Chondrocyte (in vitro differentiated cells): ENCODE measurements at regions not wholly inside any gene's neighbourhood (a gene's known extent, or its start where the extent isn't known, plus 50 kb on each side); places are given as distances from the start of the nearest gene placed in this dataset.

Experiments used
- DNase-seq: peaks from one replicate; pipeline ENCODE4 v3.0.0; 2021; ENCODE audit warnings: mixed read lengths, low spot score
- H3K27ac Mint-ChIP-seq: one replicate; pipeline ENCODE4 v1.8.0; 2021; ENCODE audit warnings: mild to moderate bottlenecking, moderate library complexity, mixed read lengths; ENCODE audit not compliant: unreplicated experiment
- H3K27me3 Mint-ChIP-seq: 2 replicates; pipeline ENCODE4 v1.8.0; 2021; ENCODE audit warnings: low read depth, mixed read lengths
- H3K36me3 Mint-ChIP-seq: 2 replicates; pipeline ENCODE4 v1.8.0; 2021; ENCODE audit warnings: low read depth, mixed read lengths
- H3K4me1 Mint-ChIP-seq: 2 replicates; pipeline ENCODE4 v1.8.0; 2021; ENCODE audit warnings: low read depth, mild to moderate bottlenecking, mixed read lengths
- H3K4me3 Mint-ChIP-seq: one replicate; pipeline ENCODE4 v1.8.0; 2021; ENCODE audit warnings: mild to moderate bottlenecking, moderate library complexity, mixed read lengths; ENCODE audit not compliant: unreplicated experiment
- H3K9me3 Mint-ChIP-seq: 2 replicates; pipeline ENCODE4 v1.8.0; 2021; ENCODE audit warnings: low read depth, mixed read lengths
- CTCF ChIP-seq: fragments of 200-600 bp; sonication (generic); IDR thresholded peaks from 2 replicates; pipeline ENCODE4 v1.5.0; 2021; ENCODE audit warnings: antibody characterized with exemption, mild to moderate bottlenecking, moderate library complexity

- Mint-ChIP-seq H3K4me1 (no peaks in the 10 kb centered on the region), H3K27ac (no peak overlapping the region), H3K27me3 (peaks cover 2% of the 10 kb centered on the region), H3K36me3 (no peaks in the 10 kb centered on the region), H3K9me3 (peaks cover 3% of the 10 kb centered on the region), H3K4me3 (no peak overlapping the region)
- TF ChIP-seq CTCF = no peak
- no peak for DNase-seq
These were observed 565.0 kb downstream of the XPNPEP1 start for GRCh38 chr10:109358325-109358724.

DNA sequence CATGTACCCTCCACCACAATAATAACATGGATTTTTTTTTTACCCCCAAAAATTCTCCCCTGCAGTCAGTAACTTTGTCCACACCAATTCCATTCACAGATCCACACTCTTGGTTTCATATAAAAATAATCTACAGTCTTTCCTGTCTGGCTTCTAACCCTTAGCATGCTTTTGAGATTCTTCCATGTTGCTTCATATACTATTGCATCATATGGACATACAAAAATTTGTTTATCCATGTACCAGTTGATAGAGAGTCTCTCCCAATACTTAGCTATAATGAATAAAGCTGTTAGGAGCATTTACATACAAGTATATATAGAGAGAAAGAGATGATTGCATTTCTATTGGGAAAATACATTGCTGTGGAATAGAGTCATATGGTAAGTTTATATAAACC is 575.0 kb downstream of the XPNPEP1 start:
- no peaks in the 10 kb centered on the region for H3K36me3 Mint-ChIP-seq
- H3K4me3 Mint-ChIP-seq = no peak overlapping the region
- no peak for DNase-seq
- H3K4me1 Mint-ChIP-seq = no peaks in the 10 kb centered on the region
- no peak overlapping the region for H3K27ac Mint-ChIP-seq
- peaks cover 1% of the 10 kb centered on the region for H3K27me3 Mint-ChIP-seq
- no peak for TF ChIP-seq CTCF
- H3K9me3 Mint-ChIP-seq = peaks cover 9% of the 10 kb centered on the region

DNA sequence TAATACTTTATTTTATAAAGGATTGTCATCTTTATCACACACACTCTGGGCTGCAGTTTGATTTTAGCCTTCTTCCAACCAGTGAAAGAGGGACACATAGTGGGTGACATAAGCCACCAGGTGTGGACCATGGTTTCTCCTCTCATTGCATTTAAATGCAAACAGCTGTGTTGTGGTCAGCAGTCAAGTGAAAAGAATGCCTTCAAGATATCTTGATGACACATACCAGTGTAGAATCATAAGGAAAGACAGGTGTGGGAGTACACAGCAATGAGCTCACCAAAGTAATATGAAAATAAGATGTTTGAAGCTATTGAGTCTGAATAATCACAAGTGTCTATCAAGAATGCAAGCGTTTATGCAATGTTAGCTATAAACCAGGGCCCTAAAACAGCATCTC is 580.0 kb downstream of the XPNPEP1 start:
- Mint-ChIP-seq H3K27me3 (peaks cover 9% of the 10 kb centered on the region), H3K4me3 (no peak overlapping the region), H3K4me1 (no peaks in the 10 kb centered on the region), H3K36me3 (no peaks in the 10 kb centered on the region), H3K9me3 (no peaks in the 10 kb centered on the region), H3K27ac (no peak overlapping the region)
- no peak for DNase-seq
- no peak for TF ChIP-seq CTCF

DNA sequence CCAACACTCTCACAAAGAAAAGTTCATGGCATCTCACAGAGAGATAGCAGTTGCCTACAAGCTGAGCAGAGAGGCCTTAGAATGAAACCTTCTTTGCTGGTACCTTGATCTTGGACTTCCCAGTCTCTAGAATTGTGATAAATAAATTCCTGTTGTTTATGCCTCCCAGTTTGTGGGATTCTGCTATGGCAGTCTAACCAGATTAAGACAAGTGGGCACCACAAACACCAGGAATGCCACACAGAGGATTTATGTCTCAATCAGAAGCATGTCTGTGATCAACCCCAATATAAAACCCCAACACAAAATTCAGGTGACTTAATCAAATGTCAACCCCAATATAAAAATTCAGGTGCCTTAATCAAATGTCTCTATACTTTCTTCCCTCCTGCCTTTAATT is 581.3 kb downstream of the XPNPEP1 start:
- Mint-ChIP-seq H3K9me3 (peaks cover 5% of the 10 kb centered on the region), H3K36me3 (no peaks in the 10 kb centered on the region), H3K27me3 (peaks cover 11% of the 10 kb centered on the region), H3K4me3 (no peak overlapping the region), H3K27ac (no peak overlapping the region), H3K4me1 (no peaks in the 10 kb centered on the region)
- TF ChIP-seq CTCF = no peak
- no peak for DNase-seq

DNA sequence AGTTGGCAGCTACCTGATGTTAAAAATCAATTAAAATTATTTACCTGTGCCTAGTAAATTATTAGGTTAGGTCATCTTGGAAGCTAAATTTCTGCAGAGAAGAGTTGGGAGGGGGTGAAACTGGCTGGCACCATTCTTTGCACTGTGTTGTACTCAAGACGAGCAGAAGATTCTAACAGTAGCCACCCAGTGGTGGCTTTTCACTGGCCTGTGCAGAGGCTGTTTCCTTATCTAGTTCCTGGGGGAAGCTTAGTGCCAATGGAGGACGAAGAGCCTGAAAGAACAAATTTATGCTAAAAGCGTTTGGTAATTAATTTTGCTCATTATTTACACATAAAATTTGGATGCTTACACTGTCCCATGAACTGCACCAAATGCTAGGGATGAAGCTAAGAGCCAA is 595.3 kb downstream of the XPNPEP1 start:
- H3K36me3 Mint-ChIP-seq = no peaks in the 10 kb centered on the region
- no peaks in the 10 kb centered on the region for H3K4me1 Mint-ChIP-seq
- no peaks in the 10 kb centered on the region for H3K9me3 Mint-ChIP-seq

More for the DNA sequence above, 595.3 kb downstream of the XPNPEP1 start:
- no peak overlapping the region for H3K27ac Mint-ChIP-seq
- no peak for TF ChIP-seq CTCF
- H3K4me3 Mint-ChIP-seq = no peak overlapping the region
- peaks cover 2% of the 10 kb centered on the region for H3K27me3 Mint-ChIP-seq
- no peak for DNase-seq
